ENCODE measurements at regions not wholly inside any gene's neighbourhood (a gene's known extent, or its start where the extent isn't known, plus 50 kb on each side); places are given as distances from the start of the nearest gene placed in this dataset.

DNA sequence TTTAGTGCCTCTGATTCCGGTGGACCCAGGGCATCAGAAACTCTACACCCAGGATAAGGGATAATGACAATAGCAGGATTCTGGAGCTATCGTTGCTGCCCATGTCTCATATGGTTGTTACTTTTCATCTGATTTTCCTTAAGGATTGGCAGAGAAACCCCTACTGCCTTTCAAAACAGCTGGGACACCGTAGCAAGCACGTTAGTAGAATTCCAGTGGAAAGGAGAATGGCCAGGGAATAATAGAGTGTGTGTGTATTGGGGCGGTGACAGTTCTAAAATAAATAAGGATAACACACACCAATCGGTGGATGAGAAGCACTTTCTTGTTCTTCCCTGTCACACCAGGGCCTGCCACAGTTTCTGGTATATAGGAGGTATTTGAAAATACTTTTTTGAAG is 251.8 kb downstream of the HAPSTR1 start:
- TF ChIP-seq PPARA (CRISPR knock-in tag; IDR thresholded peaks at IDR 0.05; ENCODE audit: borderline replicate concordance): no peak
- TF ChIP-seq, protein P1, sequence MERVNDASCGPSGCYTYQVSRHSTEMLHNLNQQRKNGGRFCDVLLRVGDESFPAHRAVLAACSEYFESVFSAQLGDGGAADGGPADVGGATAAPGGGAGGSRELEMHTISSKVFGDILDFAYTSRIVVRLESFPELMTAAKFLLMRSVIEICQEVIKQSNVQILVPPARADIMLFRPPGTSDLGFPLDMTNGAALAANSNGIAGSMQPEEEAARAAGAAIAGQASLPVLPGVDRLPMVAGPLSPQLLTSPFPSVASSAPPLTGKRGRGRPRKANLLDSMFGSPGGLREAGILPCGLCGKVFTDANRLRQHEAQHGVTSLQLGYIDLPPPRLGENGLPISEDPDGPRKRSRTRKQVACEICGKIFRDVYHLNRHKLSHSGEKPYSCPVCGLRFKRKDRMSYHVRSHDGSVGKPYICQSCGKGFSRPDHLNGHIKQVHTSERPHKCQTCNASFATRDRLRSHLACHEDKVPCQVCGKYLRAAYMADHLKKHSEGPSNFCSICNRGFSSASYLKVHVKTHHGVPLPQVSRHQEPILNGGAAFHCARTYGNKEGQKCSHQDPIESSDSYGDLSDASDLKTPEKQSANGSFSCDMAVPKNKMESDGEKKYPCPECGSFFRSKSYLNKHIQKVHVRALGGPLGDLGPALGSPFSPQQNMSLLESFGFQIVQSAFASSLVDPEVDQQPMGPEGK (CRISPR knock-in tag; IDR thresholded peaks at IDR 0.05; ENCODE audit: borderline replicate concordance): no peak
- no peak for TF ChIP-seq ISL1 (CRISPR knock-in tag; IDR thresholded peaks at IDR 0.05)
- TF ChIP-seq ARNTL (CRISPR knock-in tag; IDR thresholded peaks at IDR 0.05; ENCODE audit: borderline replicate concordance, low read depth): no peak
- no peak for TF ChIP-seq ZNF565 (CRISPR knock-in tag; conservative IDR thresholded peaks at IDR 0.05; ENCODE audit: low read depth)
- TF ChIP-seq, protein P2, sequence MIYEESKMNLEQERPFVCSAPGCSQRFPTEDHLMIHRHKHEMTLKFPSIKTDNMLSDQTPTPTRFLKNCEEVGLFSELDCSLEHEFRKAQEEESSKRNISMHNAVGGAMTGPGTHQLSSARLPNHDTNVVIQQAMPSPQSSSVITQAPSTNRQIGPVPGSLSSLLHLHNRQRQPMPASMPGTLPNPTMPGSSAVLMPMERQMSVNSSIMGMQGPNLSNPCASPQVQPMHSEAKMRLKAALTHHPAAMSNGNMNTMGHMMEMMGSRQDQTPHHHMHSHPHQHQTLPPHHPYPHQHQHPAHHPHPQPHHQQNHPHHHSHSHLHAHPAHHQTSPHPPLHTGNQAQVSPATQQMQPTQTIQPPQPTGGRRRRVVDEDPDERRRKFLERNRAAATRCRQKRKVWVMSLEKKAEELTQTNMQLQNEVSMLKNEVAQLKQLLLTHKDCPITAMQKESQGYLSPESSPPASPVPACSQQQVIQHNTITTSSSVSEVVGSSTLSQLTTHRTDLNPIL (CRISPR knock-in tag; IDR thresholded peaks at IDR 0.05; ENCODE audit: low read depth): no peak
- TF ChIP-seq TOX (CRISPR knock-in tag; IDR thresholded peaks at IDR 0.05; ENCODE audit: borderline replicate concordance): no peak
- no peak for TF ChIP-seq RARB (CRISPR knock-in tag; IDR thresholded peaks at IDR 0.05)
- no peak for TF ChIP-seq ZFP3 (CRISPR knock-in tag; IDR thresholded peaks at IDR 0.05)
- TF ChIP-seq, protein P3, sequence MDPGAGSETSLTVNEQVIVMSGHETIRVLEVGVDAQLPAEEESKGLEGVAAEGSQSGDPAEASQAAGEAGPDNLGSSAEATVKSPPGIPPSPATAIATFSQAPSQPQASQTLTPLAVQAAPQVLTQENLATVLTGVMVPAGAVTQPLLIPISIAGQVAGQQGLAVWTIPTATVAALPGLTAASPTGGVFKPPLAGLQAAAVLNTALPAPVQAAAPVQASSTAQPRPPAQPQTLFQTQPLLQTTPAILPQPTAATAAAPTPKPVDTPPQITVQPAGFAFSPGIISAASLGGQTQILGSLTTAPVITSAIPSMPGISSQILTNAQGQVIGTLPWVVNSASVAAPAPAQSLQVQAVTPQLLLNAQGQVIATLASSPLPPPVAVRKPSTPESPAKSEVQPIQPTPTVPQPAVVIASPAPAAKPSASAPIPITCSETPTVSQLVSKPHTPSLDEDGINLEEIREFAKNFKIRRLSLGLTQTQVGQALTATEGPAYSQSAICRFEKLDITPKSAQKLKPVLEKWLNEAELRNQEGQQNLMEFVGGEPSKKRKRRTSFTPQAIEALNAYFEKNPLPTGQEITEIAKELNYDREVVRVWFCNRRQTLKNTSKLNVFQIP (CRISPR knock-in tag; IDR thresholded peaks at IDR 0.05; ENCODE audit: borderline replicate concordance, low read depth): no peak
- no peak for TF ChIP-seq ZNF8 (CRISPR knock-in tag; IDR thresholded peaks at IDR 0.05)
- no peak for TF ChIP-seq GLIS3 (CRISPR knock-in tag; IDR thresholded peaks at IDR 0.05)
- TF ChIP-seq ZC3H10 (CRISPR knock-in tag; IDR thresholded peaks at IDR 0.05): no peak
- TF ChIP-seq OSR1 (CRISPR knock-in tag; IDR thresholded peaks at IDR 0.05): no peak

All from SK-N-SH treated with all-trans-retinoic acid at 6 μM for 48 hours (cell line).